ENCODE measurements at regions not wholly inside any gene's neighbourhood (a gene's known extent, or its start where the extent isn't known, plus 50 kb on each side); places are given as distances from the start of the nearest gene placed in this dataset.

GRCh38 chr5:82747986-82748385 is 329.2 kb downstream of the TMEM167A start:
- no peak overlapping the region for H3K27ac ChIP-seq (ENCODE audit: low read length)
- no peak overlapping the region for H3K4me3 ChIP-seq (ENCODE audit: low read length)
- no peak overlapping the region for H2AFZ ChIP-seq (ENCODE audit: low read depth, low read length)
- no peaks in the 10 kb centered on the region for H3K9me3 ChIP-seq (ENCODE audit: insufficient read depth, low read length)
- no peaks in the 10 kb centered on the region for H4K20me1 ChIP-seq (ENCODE audit: insufficient read depth, low read length)
- H3K79me2 ChIP-seq (ENCODE audit: low read length): no peaks in the 10 kb centered on the region
- no peaks in the 10 kb centered on the region for H3K4me1 ChIP-seq (ENCODE audit: low read length)
- H3K4me2 ChIP-seq (ENCODE audit: low read length): no peak overlapping the region
- no peaks in the 10 kb centered on the region for H3K27me3 ChIP-seq (ENCODE audit: low read depth, low read length)
- no peak overlapping the region for H3K9ac ChIP-seq (ENCODE audit: low read length)
- no peaks in the 10 kb centered on the region for H3K36me3 ChIP-seq (replicated peaks; ENCODE audit: low read depth, low read length)
- TF ChIP-seq CTCF (IDR thresholded peaks at IDR 0.05; ENCODE audit: low read depth, low read length): no peak
- no peak for TF ChIP-seq EZH2phosphoT487 (IDR thresholded peaks at IDR 0.05; ENCODE audit: low read depth)

- H3K27me3 ChIP-seq (ENCODE audit: low read depth, low read length): no peaks in the 10 kb centered on the region
- H3K9ac ChIP-seq (ENCODE audit: low read length): no peak overlapping the region
- TF ChIP-seq EZH2phosphoT487 (IDR thresholded peaks at IDR 0.05; ENCODE audit: low read depth): no peak
- no peak for TF ChIP-seq CTCF (IDR thresholded peaks at IDR 0.05; ENCODE audit: low read depth, low read length)
- no peak overlapping the region for H3K4me2 ChIP-seq (ENCODE audit: low read length)
- H2AFZ ChIP-seq (ENCODE audit: low read depth, low read length): no peak overlapping the region
- H4K20me1 ChIP-seq (ENCODE audit: insufficient read depth, low read length): no peaks in the 10 kb centered on the region
- H3K9me3 ChIP-seq (ENCODE audit: insufficient read depth, low read length): no peaks in the 10 kb centered on the region
- H3K4me1 ChIP-seq (ENCODE audit: low read length): no peaks in the 10 kb centered on the region
- no peaks in the 10 kb centered on the region for H3K36me3 ChIP-seq (replicated peaks; ENCODE audit: low read depth, low read length)
- H3K4me3 ChIP-seq (ENCODE audit: low read length): no peak overlapping the region
- no peaks in the 10 kb centered on the region for H3K79me2 ChIP-seq (ENCODE audit: low read length)
- H3K27ac ChIP-seq (ENCODE audit: low read length): no peak overlapping the region
Measured at GRCh38 chr5:82745016-82745415, 332.2 kb downstream of the TMEM167A start.

- Histone ChIP-seq H3K27ac (ENCODE audit: low read length) (no peak overlapping the region), H3K27me3 (ENCODE audit: low read depth, low read length) (no peaks in the 10 kb centered on the region), H4K20me1 (ENCODE audit: insufficient read depth, low read length) (no peaks in the 10 kb centered on the region), H3K4me1 (ENCODE audit: low read length) (no peaks in the 10 kb centered on the region), H3K36me3 (replicated peaks; ENCODE audit: low read depth, low read length) (no peaks in the 10 kb centered on the region), H3K4me3 (ENCODE audit: low read length) (no peak overlapping the region), H3K4me2 (ENCODE audit: low read length) (no peak overlapping the region), H3K9me3 (ENCODE audit: insufficient read depth, low read length) (no peaks in the 10 kb centered on the region), H3K79me2 (ENCODE audit: low read length) (no peaks in the 10 kb centered on the region), H3K9ac (ENCODE audit: low read length) (no peak overlapping the region), H2AFZ (ENCODE audit: low read depth, low read length) (no peak overlapping the region)
- no peak for TF ChIP-seq EZH2phosphoT487 (IDR thresholded peaks at IDR 0.05; ENCODE audit: low read depth)
- TF ChIP-seq CTCF (IDR thresholded peaks at IDR 0.05; ENCODE audit: low read depth, low read length): no peak
Measured at GRCh38 chr5:82738681-82739269, 338.4 kb downstream of the TMEM167A start.

- H3K36me3 ChIP-seq (replicated peaks; ENCODE audit: low read depth, low read length): no peaks in the 10 kb centered on the region
- H2AFZ ChIP-seq (ENCODE audit: low read depth, low read length): no peak overlapping the region
- no peak overlapping the region for H3K27ac ChIP-seq (ENCODE audit: low read length)
- H3K4me2 ChIP-seq (ENCODE audit: low read length): no peak overlapping the region
- no peaks in the 10 kb centered on the region for H3K9me3 ChIP-seq (ENCODE audit: insufficient read depth, low read length)
- no peaks in the 10 kb centered on the region for H3K79me2 ChIP-seq (ENCODE audit: low read length)
- no peaks in the 10 kb centered on the region for H3K4me1 ChIP-seq (ENCODE audit: low read length)
- no peak for TF ChIP-seq CTCF (IDR thresholded peaks at IDR 0.05; ENCODE audit: low read depth, low read length)
- TF ChIP-seq EZH2phosphoT487 (IDR thresholded peaks at IDR 0.05; ENCODE audit: low read depth): no peak
- H3K9ac ChIP-seq (ENCODE audit: low read length): no peak overlapping the region
- no peaks in the 10 kb centered on the region for H3K27me3 ChIP-seq (ENCODE audit: low read depth, low read length)
- H4K20me1 ChIP-seq (ENCODE audit: insufficient read depth, low read length): no peaks in the 10 kb centered on the region
- no peak overlapping the region for H3K4me3 ChIP-seq (ENCODE audit: low read length)
Measured at GRCh38 chr5:82735160-82735789, 341.9 kb downstream of the TMEM167A start.
